Tibial artery (tissue), 4 donors: ENCODE measurements at regions not wholly inside any gene's neighbourhood (a gene's known extent, or its start where the extent isn't known, plus 50 kb on each side); places are given as distances from the start of the nearest gene placed in this dataset.

Source experiments
- DNase-seq, 2 donors: peaks; one replicate each; pipeline ENCODE4 v3.0.0-alpha.2; 2019
- H3K27ac ChIP-seq, 2 donors: fragments of 200-600 bp; sonication (generic) in 1 of 2; 1 replicate in 1 of 2; 2 replicates in 1 of 2; pipeline ENCODE4 v1.5.1; 2018 to 2019; ENCODE audit warnings: mild to moderate bottlenecking in 1 of 2
- H3K27me3 ChIP-seq, 2 donors: fragments of 200-600 bp; sonication (generic) in 1 of 2; one replicate each; pipeline versions ENCODE4 v1.5.1 to v1.6.0; 2016 to 2019
- H3K36me3 ChIP-seq, 3 donors: fragments of 200-600 bp; sonication (generic) in 2 of 3; one replicate each; pipeline ENCODE4 v1.5.1; 2016 to 2019; ENCODE audit warnings: mild to moderate bottlenecking in 2 of 3
- H3K4me1 ChIP-seq, 4 donors: fragments of 200-600 bp; sonication (generic) in 2 of 4; 1 replicate in 3 of 4; 2 replicates in 1 of 4; pipeline ENCODE4 v1.5.1; 2016 to 2019
- H3K4me3 ChIP-seq, 2 donors: fragments of 200-600 bp; sonication (generic) in 1 of 2; 1 replicate in 1 of 2; 2 replicates in 1 of 2; pipeline ENCODE4 v1.5.1; 2018 to 2019; ENCODE audit warnings: mild to moderate bottlenecking in 2 of 2
- H3K9me3 ChIP-seq, 3 donors: fragments of 200-600 bp; sonication (generic) in 1 of 3; one replicate each; pipeline ENCODE4 v1.5.1; 2016 to 2019
- CTCF ChIP-seq, 2 experiments: fragments of 200-600 bp in 1 of 2; fragments of 450-650 bp in 1 of 2; IDR thresholded peaks; one replicate each; pipeline ENCODE4 v1.5.1; 2017 to 2019; ENCODE audit warnings: antibody characterized with exemption in 2 of 2, mild to moderate bottlenecking in 1 of 2, moderate library complexity in 1 of 2
- intact Hi-C: fragments of 100-400 bp; cut with DNase I; formaldehyde crosslinking; loops from one replicate; pipeline ENCODE4 v1.15.0; 2023; ENCODE audit warnings: low total_unique reads

GRCh38 chr4:125121581-125121980 lies 193.2 kb upstream of the FAT4 start:
- no peak for TF ChIP-seq CTCF (IDR thresholded peaks at IDR 0.05)
- no peak overlapping the region for H3K27ac ChIP-seq
- H3K4me3 ChIP-seq = no peak overlapping the region
- DNase-seq = no peak
- H3K9me3 ChIP-seq = no peaks in the 10 kb centered on the region
- peaks cover 0 to 25% (median 0%) of the 10 kb centered on the region in 4 donors for H3K4me1 ChIP-seq
- no peaks in the 10 kb centered on the region for H3K36me3 ChIP-seq
- intact Hi-C loops = no loop called here
- H3K27me3 ChIP-seq = no peaks in the 10 kb centered on the region

- intact Hi-C loops = no loop called here
- no peaks in the 10 kb centered on the region for H3K36me3 ChIP-seq
- no peaks in the 10 kb centered on the region for H3K9me3 ChIP-seq
- no peak overlapping the region for H3K4me3 ChIP-seq
- no peak for DNase-seq
- TF ChIP-seq CTCF (IDR thresholded peaks at IDR 0.05) = no peak
- no peak overlapping the region for H3K27ac ChIP-seq
- H3K27me3 ChIP-seq = no peaks in the 10 kb centered on the region
- no peaks in the 10 kb centered on the region for H3K4me1 ChIP-seq
Measured at GRCh38 chr4:125116431-125116830, 198.3 kb upstream of the FAT4 start.

- no peak for TF ChIP-seq CTCF (IDR thresholded peaks at IDR 0.05)
- H3K36me3 ChIP-seq = no peaks in the 10 kb centered on the region
- H3K27me3 ChIP-seq = no peaks in the 10 kb centered on the region
- intact Hi-C loops = no loop called here
- DNase-seq = no peak
- no peaks in the 10 kb centered on the region for H3K4me1 ChIP-seq
- no peak overlapping the region for H3K27ac ChIP-seq
- no peaks in the 10 kb centered on the region for H3K9me3 ChIP-seq
- H3K4me3 ChIP-seq = no peak overlapping the region
Measured at GRCh38 chr4:125115941-125116340, 198.8 kb upstream of the FAT4 start.

GRCh38 chr4:125115476-125115875 lies 199.3 kb upstream of the FAT4 start:
- no peak for TF ChIP-seq CTCF (IDR thresholded peaks at IDR 0.05)
- intact Hi-C loops = no loop called here
- DNase-seq = no peak
- Histone ChIP-seq H3K36me3 (no peaks in the 10 kb centered on the region), H3K27me3 (no peaks in the 10 kb centered on the region), H3K27ac (no peak overlapping the region), H3K4me1 (no peaks in the 10 kb centered on the region), H3K9me3 (no peaks in the 10 kb centered on the region), H3K4me3 (no peak overlapping the region)

- no peaks in the 10 kb centered on the region for H3K27me3 ChIP-seq
- H3K4me3 ChIP-seq = no peak overlapping the region
- no peaks in the 10 kb centered on the region for H3K36me3 ChIP-seq
- H3K27ac ChIP-seq = no peak overlapping the region
- intact Hi-C loops = no loop called here
- DNase-seq = no peak
- H3K4me1 ChIP-seq = no peaks in the 10 kb centered on the region
- no peak for TF ChIP-seq CTCF (IDR thresholded peaks at IDR 0.05)
- no peaks in the 10 kb centered on the region for H3K9me3 ChIP-seq
Measured at GRCh38 chr4:125112536-125112935, 202.2 kb upstream of the FAT4 start.

- no peaks in the 10 kb centered on the region for H3K36me3 ChIP-seq
- intact Hi-C loops = no loop called here
- no peak for DNase-seq
- H3K4me1 ChIP-seq = no peaks in the 10 kb centered on the region
- no peak for TF ChIP-seq CTCF (IDR thresholded peaks at IDR 0.05)
- H3K27me3 ChIP-seq = no peaks in the 10 kb centered on the region
- no peak overlapping the region for H3K4me3 ChIP-seq
- no peaks in the 10 kb centered on the region for H3K9me3 ChIP-seq
- H3K27ac ChIP-seq = no peak overlapping the region
Measured at GRCh38 chr4:125111323-125111722, 203.4 kb upstream of the FAT4 start.
